ENCODE measurements at regions not wholly inside any gene's neighbourhood (a gene's known extent, or its start where the extent isn't known, plus 50 kb on each side); places are given as distances from the start of the nearest gene placed in this dataset.

DNA sequence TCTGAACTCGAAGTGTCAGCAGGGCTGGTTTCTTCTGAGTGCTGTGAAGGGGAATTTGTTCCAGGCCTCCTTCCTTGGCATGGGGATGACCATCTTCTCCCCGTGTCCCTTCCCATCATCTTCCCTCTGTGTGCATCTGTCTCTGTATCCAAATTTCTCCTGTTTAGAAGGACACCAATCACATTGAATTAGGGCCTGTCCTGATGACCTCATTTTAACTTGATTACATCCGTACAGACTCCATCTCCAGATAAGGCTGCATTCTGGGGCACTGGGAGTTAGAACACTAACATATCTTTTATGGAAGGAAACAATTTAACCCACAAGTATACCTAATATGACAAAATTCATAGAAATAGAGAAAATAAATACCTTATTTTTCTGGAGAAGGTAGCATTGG lies 76.8 kb upstream of the ANKRD1 start:
- Histone ChIP-seq H3K79me2 (ENCODE audit: insufficient read depth, low read length) (no peaks in the 10 kb centered on the region), H3K4me3 (ENCODE audit: low read length, poor library complexity, severe bottlenecking) (no peak overlapping the region), H3K36me3 (ENCODE audit: insufficient read depth, low read length) (no peaks in the 10 kb centered on the region), H2AFZ (ENCODE audit: low read length) (no peak overlapping the region), H4K20me1 (ENCODE audit: insufficient read depth, low read length, poor library complexity, severe bottlenecking) (no peaks in the 10 kb centered on the region), H3K9me2 (replicated peaks; ENCODE audit: low read depth, low read length) (no peaks in the 10 kb centered on the region), H3K4me2 (ENCODE audit: low read depth, low read length, poor library complexity, severe bottlenecking) (no peak overlapping the region), H3K27me3 (ENCODE audit: insufficient read depth, low read length, poor library complexity, severe bottlenecking) (no peaks in the 10 kb centered on the region), H3K9me3 (ENCODE audit: insufficient read depth, low read depth, low read length) (no peaks in the 10 kb centered on the region), H3K4me1 (ENCODE audit: insufficient read depth, low read length, poor library complexity, severe bottlenecking) (no peaks in the 10 kb centered on the region), H3K9ac (ENCODE audit: low read depth, low read length, poor library complexity, severe bottlenecking) (no peak overlapping the region), H3F3A (ENCODE audit: low read depth) (no peaks in the 10 kb centered on the region)
- TF ChIP-seq, protein P1, sequence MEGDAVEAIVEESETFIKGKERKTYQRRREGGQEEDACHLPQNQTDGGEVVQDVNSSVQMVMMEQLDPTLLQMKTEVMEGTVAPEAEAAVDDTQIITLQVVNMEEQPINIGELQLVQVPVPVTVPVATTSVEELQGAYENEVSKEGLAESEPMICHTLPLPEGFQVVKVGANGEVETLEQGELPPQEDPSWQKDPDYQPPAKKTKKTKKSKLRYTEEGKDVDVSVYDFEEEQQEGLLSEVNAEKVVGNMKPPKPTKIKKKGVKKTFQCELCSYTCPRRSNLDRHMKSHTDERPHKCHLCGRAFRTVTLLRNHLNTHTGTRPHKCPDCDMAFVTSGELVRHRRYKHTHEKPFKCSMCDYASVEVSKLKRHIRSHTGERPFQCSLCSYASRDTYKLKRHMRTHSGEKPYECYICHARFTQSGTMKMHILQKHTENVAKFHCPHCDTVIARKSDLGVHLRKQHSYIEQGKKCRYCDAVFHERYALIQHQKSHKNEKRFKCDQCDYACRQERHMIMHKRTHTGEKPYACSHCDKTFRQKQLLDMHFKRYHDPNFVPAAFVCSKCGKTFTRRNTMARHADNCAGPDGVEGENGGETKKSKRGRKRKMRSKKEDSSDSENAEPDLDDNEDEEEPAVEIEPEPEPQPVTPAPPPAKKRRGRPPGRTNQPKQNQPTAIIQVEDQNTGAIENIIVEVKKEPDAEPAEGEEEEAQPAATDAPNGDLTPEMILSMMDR (conservative IDR thresholded peaks at IDR 0.05; ENCODE audit: low read length) = no peak
- TF ChIP-seq EZH2phosphoT487 (IDR thresholded peaks at IDR 0.05; ENCODE audit: borderline replicate concordance) = no peak

DNA sequence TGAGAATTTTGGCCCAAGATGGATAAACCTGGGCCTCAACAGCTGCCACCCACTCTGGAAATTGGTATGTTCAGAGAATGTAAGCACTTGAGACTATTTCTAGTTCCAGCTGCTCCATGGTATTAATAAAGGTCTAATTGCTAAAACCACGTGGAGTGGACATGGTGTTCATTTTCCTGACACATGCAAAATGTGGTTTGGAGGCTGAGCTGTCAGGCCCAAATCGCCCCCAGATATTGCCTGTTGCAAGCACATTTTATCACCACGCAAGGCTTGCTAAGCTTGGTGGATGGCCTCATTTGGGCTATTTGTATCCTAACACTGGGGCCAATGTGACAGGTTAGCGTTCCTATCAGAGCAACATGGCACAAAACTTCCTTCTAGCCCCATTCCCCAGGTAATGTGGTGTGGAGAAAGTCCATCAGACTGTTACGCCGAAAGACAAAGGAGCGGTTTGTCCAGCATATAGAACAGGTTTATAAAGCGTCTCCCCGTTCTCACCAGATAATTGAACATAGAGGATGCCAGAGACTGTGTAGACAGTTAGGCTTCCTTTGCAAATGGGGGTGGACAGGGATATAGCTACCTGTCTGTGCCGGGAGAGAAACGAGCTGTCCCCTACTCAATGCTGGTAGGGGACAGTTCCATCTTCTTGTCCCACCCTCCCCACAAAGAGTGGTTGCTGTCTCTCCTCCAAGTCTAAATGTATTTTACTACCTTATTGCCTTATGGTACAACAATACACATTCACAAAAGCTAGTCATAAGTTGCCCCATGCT lies 78.0 kb upstream of the ANKRD1 start:
- H3K9me2 ChIP-seq (replicated peaks; ENCODE audit: low read depth, low read length) = no peaks in the 10 kb centered on the region
- no peaks in the 10 kb centered on the region for H3K36me3 ChIP-seq (ENCODE audit: insufficient read depth, low read length)
- H4K20me1 ChIP-seq (ENCODE audit: insufficient read depth, low read length, poor library complexity, severe bottlenecking) = no peaks in the 10 kb centered on the region
- H3K27me3 ChIP-seq (ENCODE audit: insufficient read depth, low read length, poor library complexity, severe bottlenecking) = no peaks in the 10 kb centered on the region
- no peaks in the 10 kb centered on the region for H3K9me3 ChIP-seq (ENCODE audit: insufficient read depth, low read depth, low read length)
- no peak overlapping the region for H3K4me3 ChIP-seq (ENCODE audit: low read length, poor library complexity, severe bottlenecking)
- H3F3A ChIP-seq (ENCODE audit: low read depth) = no peaks in the 10 kb centered on the region
- no peaks in the 10 kb centered on the region for H3K79me2 ChIP-seq (ENCODE audit: insufficient read depth, low read length)
- H2AFZ ChIP-seq (ENCODE audit: low read length) = no peak overlapping the region
- no peak overlapping the region for H3K9ac ChIP-seq (ENCODE audit: low read depth, low read length, poor library complexity, severe bottlenecking)
- TF ChIP-seq, protein P1 (conservative IDR thresholded peaks at IDR 0.05; ENCODE audit: low read length) = no peak
- no peak for TF ChIP-seq EZH2phosphoT487 (IDR thresholded peaks at IDR 0.05; ENCODE audit: borderline replicate concordance)
- H3K4me2 ChIP-seq (ENCODE audit: low read depth, low read length, poor library complexity, severe bottlenecking) = no peak overlapping the region
- no peaks in the 10 kb centered on the region for H3K4me1 ChIP-seq (ENCODE audit: insufficient read depth, low read length, poor library complexity, severe bottlenecking)

DNA sequence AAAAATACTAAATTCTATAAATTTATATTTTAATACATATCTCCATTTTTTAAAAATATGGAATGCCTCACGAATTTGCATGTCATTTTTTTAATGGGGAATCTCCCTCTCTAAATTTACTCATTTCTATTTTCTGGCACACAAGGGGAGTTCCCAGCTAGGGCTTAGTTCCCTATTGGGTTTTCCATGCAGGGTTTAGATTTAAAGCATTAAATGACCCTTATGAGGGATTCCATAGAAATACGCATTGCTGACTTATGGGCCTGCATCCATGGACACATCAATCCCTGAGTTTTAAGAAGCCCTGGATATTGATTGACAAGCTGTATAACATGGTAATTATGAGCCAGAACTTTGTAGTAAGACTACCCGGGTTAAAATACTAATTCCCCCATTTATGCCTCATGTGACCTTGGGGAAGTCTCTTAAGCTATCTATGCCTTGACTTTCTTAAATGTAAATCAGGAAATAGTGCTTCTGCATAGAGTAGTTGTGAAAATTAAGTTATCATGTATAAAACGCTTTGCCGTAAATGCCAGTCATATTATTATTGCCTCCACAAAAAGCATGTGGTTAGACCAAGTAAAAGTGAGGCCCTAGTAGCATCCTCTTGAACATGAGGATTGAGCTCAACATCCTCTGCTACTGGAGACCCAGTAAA lies 78.8 kb upstream of the ANKRD1 start:
- no peak overlapping the region for H2AFZ ChIP-seq (ENCODE audit: low read length)
- no peaks in the 10 kb centered on the region for H3K9me3 ChIP-seq (ENCODE audit: insufficient read depth, low read depth, low read length)
- H3K36me3 ChIP-seq (ENCODE audit: insufficient read depth, low read length) = no peaks in the 10 kb centered on the region

More for the DNA sequence above, 78.8 kb upstream of the ANKRD1 start:
- Histone ChIP-seq H3K27me3 (ENCODE audit: insufficient read depth, low read length, poor library complexity, severe bottlenecking) (no peaks in the 10 kb centered on the region), H3K9ac (ENCODE audit: low read depth, low read length, poor library complexity, severe bottlenecking) (no peak overlapping the region), H3K4me2 (ENCODE audit: low read depth, low read length, poor library complexity, severe bottlenecking) (no peak overlapping the region), H3K9me2 (replicated peaks; ENCODE audit: low read depth, low read length) (no peaks in the 10 kb centered on the region), H3K4me3 (ENCODE audit: low read length, poor library complexity, severe bottlenecking) (no peak overlapping the region), H4K20me1 (ENCODE audit: insufficient read depth, low read length, poor library complexity, severe bottlenecking) (no peaks in the 10 kb centered on the region), H3F3A (ENCODE audit: low read depth) (no peaks in the 10 kb centered on the region), H3K4me1 (ENCODE audit: insufficient read depth, low read length, poor library complexity, severe bottlenecking) (no peaks in the 10 kb centered on the region), H3K79me2 (ENCODE audit: insufficient read depth, low read length) (no peaks in the 10 kb centered on the region)
- TF ChIP-seq, protein P1 (conservative IDR thresholded peaks at IDR 0.05; ENCODE audit: low read length) = no peak
- TF ChIP-seq EZH2phosphoT487 (IDR thresholded peaks at IDR 0.05; ENCODE audit: borderline replicate concordance) = no peak

All from Loucy (cell line).